PC-9 (cell line): ENCODE measurements at regions not wholly inside any gene's neighbourhood (a gene's known extent, or its start where the extent isn't known, plus 50 kb on each side); places are given as distances from the start of the nearest gene placed in this dataset.

Experiments used
- BruUV-seq: library from RNA; stranded (reverse); fragments of 400-500 nt; replicated peaks from 2 replicates; lab custom pipeline; 2021; lab: Mats Ljungman, UMichigan
- CTCF ChIA-PET: fragments of 300-600 bp; sonication (Branson Sonifier 250); formaldehyde crosslinking; loops from one replicate; lab custom pipeline; 2022; ENCODE audit warnings: antibody characterized with exemption; lab: Charles Lee
- POLR2A ChIA-PET: fragments of 300-600 bp; sonication (Branson Sonifier 250); formaldehyde crosslinking; loops from one replicate; lab custom pipeline; 2022; ENCODE audit warnings: antibody characterized with exemption; ENCODE audit not compliant: unreplicated experiment; lab: Charles Lee
- DNase-seq, 2 experiments: peaks; one replicate each; pipeline versions ENCODE4 v3.0.0 to v3.0.0-alpha.2; 2015 to 2022; ENCODE audit warnings: mixed read lengths in 1 of 2
- H2AFZ ChIP-seq: fragments of 200-600 bp; sonication (generic); 2 replicates; pipeline ENCODE4 v1.8.1; 2017; ENCODE audit warnings: antibody characterized with exemption
- H3F3A ChIP-seq: fragments of 200-600 bp; sonication (generic); 2 replicates; pipeline ENCODE4 v1.8.1; 2017; ENCODE audit warnings: antibody characterized with exemption, mild to moderate bottlenecking, low read depth; ENCODE audit not compliant: insufficient read depth
- H3K27ac ChIP-seq: fragments of 200-600 bp; sonication (generic); 2 replicates; pipeline ENCODE4 v1.6.1; 2016; ENCODE audit warnings: mixed run types
- H3K27me3 ChIP-seq: fragments of 200-600 bp; sonication (generic); 2 replicates; pipeline ENCODE4 v1.6.1; 2016; ENCODE audit warnings: low read depth, mixed run types; ENCODE audit not compliant: insufficient read depth
- H3K36me3 ChIP-seq: fragments of 200-600 bp; sonication (generic); 2 replicates; pipeline ENCODE4 v1.6.1; 2016; ENCODE audit warnings: low read depth, mixed run types
- H3K4me1 ChIP-seq: fragments of 200-600 bp; sonication (generic); replicated peaks from 2 replicates; pipeline ENCODE4 v1.6.1; 2016; ENCODE audit warnings: mixed run types; ENCODE audit not compliant: insufficient read depth
- H3K4me2 ChIP-seq: fragments of 200-600 bp; sonication (generic); 2 replicates; pipeline ENCODE4 v1.6.1; 2017; ENCODE audit warnings: mixed run types
- H3K4me3 ChIP-seq: fragments of 200-600 bp; sonication (generic); 2 replicates; pipeline ENCODE4 v1.6.1; 2016; ENCODE audit warnings: mixed run types
- H3K79me2 ChIP-seq: fragments of 200-600 bp; sonication (generic); 2 replicates; pipeline ENCODE4 v1.6.1; 2017; ENCODE audit warnings: low read depth, mixed run types
- H3K9me2 ChIP-seq: fragments of 200-600 bp; sonication (generic); 2 replicates; pipeline ENCODE4 v1.8.1; 2017; ENCODE audit warnings: mild to moderate bottlenecking; ENCODE audit not compliant: insufficient read depth
- H3K9me3 ChIP-seq: fragments of 200-600 bp; sonication (generic); 2 replicates; pipeline ENCODE4 v1.8.1; 2016; ENCODE audit warnings: low read depth; ENCODE audit not compliant: insufficient read depth
- H4K20me1 ChIP-seq: fragments of 200-600 bp; sonication (generic); 2 replicates; pipeline ENCODE4 v1.8.1; 2017; ENCODE audit not compliant: insufficient read depth
- EZH2 ChIP-seq: fragments of 200-600 bp; sonication (generic); IDR thresholded peaks from 2 replicates; pipeline ENCODE4 v1.8.0; 2017; ENCODE audit warnings: antibody characterized with exemption, low read depth
- intact Hi-C: fragments of 100-400 bp; cut with micrococcal nuclease; formaldehyde crosslinking; loops from one replicate; pipeline ENCODE4 v1.10.0; 2022; ENCODE audit not compliant: unreplicated experiment
- TF ChIP-seq, protein P1 (sequence below): fragments of 200-600 bp; sonication (generic); conservative IDR thresholded peaks from 2 replicates; pipeline ENCODE4 v1.6.1; 2017; ENCODE audit warnings: mixed run types, antibody characterized with exemption, mild to moderate bottlenecking, moderate library complexity

- Histone ChIP-seq H4K20me1 (no peaks in the 10 kb centered on the region), H2AFZ (no peak overlapping the region), H3K4me1 (no peaks in the 10 kb centered on the region), H3K4me3 (no peak overlapping the region), H3F3A (no peaks in the 10 kb centered on the region), H3K79me2 (no peaks in the 10 kb centered on the region), H3K27ac (no peak overlapping the region), H3K36me3 (no peaks in the 10 kb centered on the region), H3K27me3 (no peaks in the 10 kb centered on the region), H3K4me2 (no peak overlapping the region), H3K9me2 (no peaks in the 10 kb centered on the region), H3K9me3 (no peaks in the 10 kb centered on the region)
- DNase-seq, result no peak
- ChIA-PET CTCF (no interaction called here), POLR2A (no interaction called here)
- intact Hi-C loops, result no loop called here
- BruUV-seq, result no TSS peak
- TF ChIP-seq EZH2, result no peak
- TF ChIP-seq, protein P1, sequence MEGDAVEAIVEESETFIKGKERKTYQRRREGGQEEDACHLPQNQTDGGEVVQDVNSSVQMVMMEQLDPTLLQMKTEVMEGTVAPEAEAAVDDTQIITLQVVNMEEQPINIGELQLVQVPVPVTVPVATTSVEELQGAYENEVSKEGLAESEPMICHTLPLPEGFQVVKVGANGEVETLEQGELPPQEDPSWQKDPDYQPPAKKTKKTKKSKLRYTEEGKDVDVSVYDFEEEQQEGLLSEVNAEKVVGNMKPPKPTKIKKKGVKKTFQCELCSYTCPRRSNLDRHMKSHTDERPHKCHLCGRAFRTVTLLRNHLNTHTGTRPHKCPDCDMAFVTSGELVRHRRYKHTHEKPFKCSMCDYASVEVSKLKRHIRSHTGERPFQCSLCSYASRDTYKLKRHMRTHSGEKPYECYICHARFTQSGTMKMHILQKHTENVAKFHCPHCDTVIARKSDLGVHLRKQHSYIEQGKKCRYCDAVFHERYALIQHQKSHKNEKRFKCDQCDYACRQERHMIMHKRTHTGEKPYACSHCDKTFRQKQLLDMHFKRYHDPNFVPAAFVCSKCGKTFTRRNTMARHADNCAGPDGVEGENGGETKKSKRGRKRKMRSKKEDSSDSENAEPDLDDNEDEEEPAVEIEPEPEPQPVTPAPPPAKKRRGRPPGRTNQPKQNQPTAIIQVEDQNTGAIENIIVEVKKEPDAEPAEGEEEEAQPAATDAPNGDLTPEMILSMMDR, result no peak
Observed at GRCh38 chr4:161197912-161198311, 965.9 kb downstream of the FSTL5 start.

DNA sequence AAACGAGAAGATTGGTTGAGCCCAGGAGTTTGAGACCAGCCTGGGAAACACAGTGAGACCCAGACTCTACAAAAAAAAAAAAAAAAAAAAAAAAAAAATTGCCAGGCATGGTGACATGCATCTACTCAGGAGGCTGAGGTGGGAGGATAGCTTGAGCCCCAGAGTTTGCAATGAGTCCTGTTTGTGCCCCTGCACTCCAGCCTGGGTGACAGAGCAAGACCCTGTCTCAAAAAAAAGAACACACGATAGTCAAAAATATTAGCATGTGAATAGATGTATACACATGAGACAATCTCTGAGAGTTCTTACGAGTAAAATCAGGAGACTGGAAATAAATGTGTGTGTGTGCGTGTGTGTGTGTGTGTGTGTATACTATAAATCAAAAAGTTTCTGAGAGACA, 966.3 kb downstream of the FSTL5 start:
- Histone ChIP-seq H3K9me2 (no peaks in the 10 kb centered on the region), H3K4me3 (no peak overlapping the region), H3K27me3 (no peaks in the 10 kb centered on the region), H3K27ac (no peak overlapping the region), H4K20me1 (no peaks in the 10 kb centered on the region), H3K79me2 (no peaks in the 10 kb centered on the region), H2AFZ (no peak overlapping the region), H3K4me2 (no peak overlapping the region), H3K4me1 (no peaks in the 10 kb centered on the region), H3K36me3 (no peaks in the 10 kb centered on the region), H3F3A (no peaks in the 10 kb centered on the region), H3K9me3 (no peaks in the 10 kb centered on the region)
- intact Hi-C loops, result no loop called here
- TF ChIP-seq, protein P1, result no peak
- TF ChIP-seq EZH2, result no peak
- ChIA-PET CTCF (no interaction called here), POLR2A (no interaction called here)
- DNase-seq, result no peak
- no TSS peak for BruUV-seq

DNA sequence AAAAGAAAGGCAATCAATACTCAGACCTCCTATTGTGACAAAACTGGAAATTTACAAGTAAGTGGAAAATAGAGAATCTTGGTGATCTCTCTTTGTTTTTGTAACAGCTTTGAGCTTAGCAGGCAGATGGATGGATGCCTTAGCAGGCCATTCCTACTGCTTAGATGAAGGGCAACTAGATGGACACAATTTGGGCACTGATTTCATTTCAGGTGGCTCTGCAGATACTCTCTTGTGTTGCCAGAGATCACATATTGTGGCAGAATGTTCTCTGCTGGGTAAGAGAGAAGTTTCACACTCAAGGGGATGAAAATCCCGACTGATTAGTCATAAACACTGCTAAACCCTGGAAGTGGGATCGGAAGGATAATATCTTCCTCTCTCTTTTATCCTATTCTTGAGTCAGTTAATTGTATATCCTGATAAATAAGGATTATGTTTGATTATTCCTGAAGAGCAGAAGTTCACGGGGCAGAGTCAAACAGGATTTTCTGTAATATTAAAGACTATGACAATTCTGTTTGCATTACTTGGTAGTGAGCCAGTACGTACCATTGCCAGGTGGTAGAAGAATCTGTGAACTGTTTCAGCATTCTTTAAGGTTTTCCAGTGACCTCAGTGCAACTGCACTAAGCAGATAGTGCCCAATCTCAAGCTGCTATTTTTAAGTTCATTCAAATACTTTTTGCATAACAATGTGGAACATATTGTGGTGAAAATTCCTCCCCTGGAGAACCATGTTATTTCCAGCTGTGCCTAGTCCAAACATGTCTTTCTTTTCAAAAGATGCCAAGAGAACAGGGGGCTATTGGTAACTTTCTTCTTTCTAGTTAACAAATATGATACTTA, 974.3 kb downstream of the FSTL5 start:
- H3K79me2 ChIP-seq, result no peaks in the 10 kb centered on the region
- no peaks in the 10 kb centered on the region for H3K27me3 ChIP-seq
- H4K20me1 ChIP-seq, result no peaks in the 10 kb centered on the region
- no peak overlapping the region for H3K4me3 ChIP-seq
- CTCF ChIA-PET, result no interaction called here
- no peaks in the 10 kb centered on the region for H3K4me1 ChIP-seq
- POLR2A ChIA-PET, result interaction anchor here (0.6 kb wide), 1 partner anchor 127 kb away, joined by 3 read pairs; no protein-coding TSS in a partner anchor
- no peaks in the 10 kb centered on the region for H3K36me3 ChIP-seq
- no peaks in the 10 kb centered on the region for H3F3A ChIP-seq
- intact Hi-C loops, result no loop called here
- no peak overlapping the region for H2AFZ ChIP-seq
- H3K9me2 ChIP-seq, result no peaks in the 10 kb centered on the region
- no TSS peak for BruUV-seq
- TF ChIP-seq EZH2, result no peak
- TF ChIP-seq, protein P1, result no peak
- no peak for DNase-seq
- H3K4me2 ChIP-seq, result no peak overlapping the region
- H3K27ac ChIP-seq, result no peak overlapping the region
- no peaks in the 10 kb centered on the region for H3K9me3 ChIP-seq
